ENCODE measurements at regions not wholly inside any gene's neighbourhood (a gene's known extent, or its start where the extent isn't known, plus 50 kb on each side); places are given as distances from the start of the nearest gene placed in this dataset.

GRCh38 chr2:138898855-138899254 is 118.7 kb upstream of the NXPH2 start:
- no peak overlapping the region for H3K27ac ChIP-seq (ENCODE audit: extremely low read depth, low read depth, low read length)
- no peaks in the 10 kb centered on the region for H3K4me1 ChIP-seq (ENCODE audit: control insufficient read depth, insufficient read depth, low read length)
- H3K9me3 ChIP-seq (ENCODE audit: control insufficient read depth, insufficient read depth, low read depth, low read length): no peaks in the 10 kb centered on the region
- ChIA-PET CTCF (interaction anchor here (0.7 kb wide), 1 partner anchor 400 kb away, joined by 3 read pairs; no protein-coding TSS in a partner anchor), POLR2A (no interaction called here)
- H3K36me3 ChIP-seq (ENCODE audit: control insufficient read depth in 2 of 2, insufficient read depth in 1 of 2, low read length in 2 of 2): no peaks in the 10 kb centered on the region
- no peak overlapping the region for H3K4me3 ChIP-seq (ENCODE audit: low read depth, low read length)
- no peak for TF ChIP-seq ZNF785 (tag by site-specific recombination; IDR thresholded peaks at IDR 0.05)
- no peak for TF ChIP-seq BCL11B (tag by site-specific recombination; IDR thresholded peaks at IDR 0.05; ENCODE audit: low read depth)
- peak; percentile 19; the same call in 1 of the 2 replicates for TF ChIP-seq ZNF555 (tag by site-specific recombination; conservative IDR thresholded peaks at IDR 0.05)
- no peak for TF ChIP-seq ZNF768 (tag by site-specific recombination; IDR thresholded peaks at IDR 0.05)
- no peak for TF ChIP-seq TCF7L2 (IDR thresholded peaks at IDR 0.05; ENCODE audit: borderline replicate concordance, low read depth, low read length)
- no peak for TF ChIP-seq ZNF18 (tag by site-specific recombination; IDR thresholded peaks at IDR 0.05)
- TF ChIP-seq ZBTB8A (tag by site-specific recombination; IDR thresholded peaks at IDR 0.05): no peak
- no peak for TF ChIP-seq PBX3 (CRISPR knock-in tag; IDR thresholded peaks at IDR 0.05)
- TF ChIP-seq ZNF140 (tag by site-specific recombination; IDR thresholded peaks at IDR 0.05): no peak
- TF ChIP-seq MEIS1 (CRISPR knock-in tag; IDR thresholded peaks at IDR 0.05; ENCODE audit: borderline replicate concordance): no peak
- no peak for TF ChIP-seq IKZF3 (tag by site-specific recombination; IDR thresholded peaks at IDR 0.05)
- TF ChIP-seq ZNF16 (tag by site-specific recombination; IDR thresholded peaks at IDR 0.05; ENCODE audit: low read depth): no peak
- TF ChIP-seq ZNF423 (tag by site-specific recombination; IDR thresholded peaks at IDR 0.05): no peak
- TF ChIP-seq YY2 (tag by site-specific recombination; IDR thresholded peaks at IDR 0.05): no peak
- no peak for TF ChIP-seq ZIC2 (tag by site-specific recombination; IDR thresholded peaks at IDR 0.05)
- no peak for TF ChIP-seq ZSCAN5A (tag by site-specific recombination; IDR thresholded peaks at IDR 0.05)
- no peak for TF ChIP-seq ZNF677 (tag by site-specific recombination; IDR thresholded peaks at IDR 0.05)
- TF ChIP-seq ZSCAN16 (tag by site-specific recombination; IDR thresholded peaks at IDR 0.05): no peak
- peak; percentile 56; the same call in 1 of the 2 replicates for TF ChIP-seq ZNF394 (tag by site-specific recombination; IDR thresholded peaks at IDR 0.05; ENCODE audit: borderline replicate concordance)
- no peak for TF ChIP-seq OVOL3 (tag by site-specific recombination; IDR thresholded peaks at IDR 0.05)
- peak; percentile 36 for TF ChIP-seq ZNF426 (tag by site-specific recombination; IDR thresholded peaks at IDR 0.05)
- no peak for TF ChIP-seq ZNF341 (tag by site-specific recombination; IDR thresholded peaks at IDR 0.05; ENCODE audit: low read depth)
- no peak for TF ChIP-seq ZNF660 (tag by site-specific recombination; IDR thresholded peaks at IDR 0.05)
- no peak for TF ChIP-seq ZNF513 (tag by site-specific recombination; IDR thresholded peaks at IDR 0.05)
- TF ChIP-seq SP3 (tag by site-specific recombination; IDR thresholded peaks at IDR 0.05): no peak
- no peak for TF ChIP-seq ZBTB10 (tag by site-specific recombination; IDR thresholded peaks at IDR 0.05)
- TF ChIP-seq ZNF629 (tag by site-specific recombination; IDR thresholded peaks at IDR 0.05): no peak
- TF ChIP-seq ZBTB11 (tag by site-specific recombination; conservative IDR thresholded peaks at IDR 0.05; ENCODE audit: low read depth): peak; percentile 62
